Neural cell (in vitro differentiated cells): ENCODE measurements at regions not wholly inside any gene's neighbourhood (a gene's known extent, or its start where the extent isn't known, plus 50 kb on each side); places are given as distances from the start of the nearest gene placed in this dataset.

Source experiments
- H2AFZ ChIP-seq: fragments of 200-600, 300-800 bp; sonication (generic), shearing (Covaris generic); 2 replicates; pipeline ENCODE4 v1.6.0; 2014; ENCODE audit warnings: low read depth, mild to moderate bottlenecking, antibody characterized with exemption, low read length, moderate library complexity
- H3F3A ChIP-seq: fragments of 200-600 bp; shearing (Covaris generic); 2 replicates; pipeline ENCODE4 v1.6.1; 2016; ENCODE audit warnings: mild to moderate bottlenecking, moderate library complexity, mixed read lengths, antibody characterized with exemption, low read length; ENCODE audit not compliant: insufficient read depth, poor library complexity, severe bottlenecking
- H3K27ac ChIP-seq: fragments of 200-600, 300-800 bp; sonication (generic), shearing (Covaris generic); 2 replicates; pipeline ENCODE4 v1.5.1; 2014; ENCODE audit warnings: mild to moderate bottlenecking, low read length, moderate library complexity
- H3K27me3 ChIP-seq: fragments of 300-800, 200-600 bp; sonication (generic), shearing (Covaris generic); 2 replicates; pipeline ENCODE4 v1.6.0; 2014; ENCODE audit warnings: mild to moderate bottlenecking, low read depth, low read length, moderate library complexity; ENCODE audit not compliant: insufficient read depth
- H3K36me3 ChIP-seq: fragments of 300-800, 200-600 bp; sonication (generic), shearing (Covaris generic); 2 replicates; pipeline ENCODE4 v1.5.1; 2014; ENCODE audit warnings: mild to moderate bottlenecking, antibody characterized with exemption, low read length, moderate library complexity; ENCODE audit not compliant: insufficient read depth
- H3K4me2 ChIP-seq: fragments of 300-800, 200-600 bp; sonication (generic), shearing (Covaris generic); 2 replicates; pipeline ENCODE4 v1.6.0; 2014; ENCODE audit warnings: mild to moderate bottlenecking, low read length
- H3K4me3 ChIP-seq: fragments of 300-800, 200-600 bp; sonication (generic), shearing (Covaris generic); 2 replicates; pipeline ENCODE4 v1.5.1; 2014; ENCODE audit warnings: mild to moderate bottlenecking, low read length, moderate library complexity
- H3K79me2 ChIP-seq: fragments of 200-600 bp; shearing (Covaris generic); replicated peaks from 2 replicates; pipeline ENCODE4 v1.6.0; 2014; ENCODE audit warnings: mild to moderate bottlenecking, low read length, moderate library complexity; ENCODE audit not compliant: insufficient read depth
- H3K9ac ChIP-seq: fragments of 300-800, 200-600 bp; sonication (generic), shearing (Covaris generic); 2 replicates; pipeline ENCODE4 v1.6.1; 2016; ENCODE audit warnings: mild to moderate bottlenecking, low read length, mixed read lengths
- H3K9me2 ChIP-seq: fragments of 200-600 bp; shearing (Covaris generic); 2 replicates; pipeline ENCODE4 v1.6.1; 2016; ENCODE audit warnings: mild to moderate bottlenecking, low read length, mixed read lengths; ENCODE audit not compliant: insufficient read depth
- H3K9me3 ChIP-seq: fragments of 200-600, 300-800 bp; sonication (generic), shearing (Covaris generic); 2 replicates; pipeline ENCODE4 v1.6.1; 2016; ENCODE audit warnings: mild to moderate bottlenecking, mixed run types, low read length, moderate library complexity, mixed read lengths
- H4K20me1 ChIP-seq: fragments of 200-600 bp; shearing (Covaris generic); 2 replicates; pipeline ENCODE4 v1.6.1; 2016; ENCODE audit warnings: mild to moderate bottlenecking, mixed run types; ENCODE audit not compliant: insufficient read depth
- EP300 ChIP-seq: fragments of 450-650 bp; conservative IDR thresholded peaks from 2 replicates; pipeline ENCODE4 v1.6.1; 2014; ENCODE audit warnings: antibody characterized with exemption, mild to moderate bottlenecking, moderate library complexity; ENCODE audit not compliant: poor library complexity, severe bottlenecking
- EZH2 ChIP-seq: fragments of 200-600, 300-800 bp; shearing (Covaris generic), sonication (generic); IDR thresholded peaks from 2 replicates; pipeline ENCODE4 v1.6.1; 2014; ENCODE audit warnings: antibody characterized with exemption, low read length, borderline replicate concordance, mild to moderate bottlenecking; ENCODE audit not compliant: insufficient read depth, poor library complexity, severe bottlenecking
- MXI1 ChIP-seq: fragments of 450-650 bp; conservative IDR thresholded peaks from 2 replicates; pipeline ENCODE4 v1.6.1; 2014; ENCODE audit warnings: antibody characterized with exemption, mild to moderate bottlenecking; ENCODE audit not compliant: poor library complexity, severe bottlenecking
- POLR2AphosphoS5 ChIP-seq: IDR thresholded peaks from 2 replicates; pipeline ENCODE4 v1.6.1; 2012
- RAD21 ChIP-seq: fragments of 450-650 bp; conservative IDR thresholded peaks from 2 replicates; pipeline ENCODE4 v1.6.1; 2014; ENCODE audit warnings: antibody characterized with exemption, mild to moderate bottlenecking, moderate library complexity
- SMC3 ChIP-seq: fragments of 450-650 bp; conservative IDR thresholded peaks from 2 replicates; pipeline ENCODE4 v1.6.1; 2014; ENCODE audit warnings: antibody characterized with exemption, mild to moderate bottlenecking, moderate library complexity; ENCODE audit not compliant: poor library complexity
- TAF1 ChIP-seq: IDR thresholded peaks from 2 replicates; pipeline ENCODE4 v1.6.1; 2012; ENCODE audit warnings: low read depth
- TF ChIP-seq, protein P1 (sequence below): IDR thresholded peaks from 2 replicates; pipeline ENCODE4 v1.6.1; 2012; ENCODE audit warnings: borderline replicate concordance
- TF ChIP-seq, protein P2 (sequence below): fragments of 450-650 bp; IDR thresholded peaks from 2 replicates; pipeline ENCODE4 v1.5.1; 2014; ENCODE audit warnings: antibody characterized with exemption, mild to moderate bottlenecking, moderate library complexity; ENCODE audit not compliant: poor library complexity, severe bottlenecking

DNA sequence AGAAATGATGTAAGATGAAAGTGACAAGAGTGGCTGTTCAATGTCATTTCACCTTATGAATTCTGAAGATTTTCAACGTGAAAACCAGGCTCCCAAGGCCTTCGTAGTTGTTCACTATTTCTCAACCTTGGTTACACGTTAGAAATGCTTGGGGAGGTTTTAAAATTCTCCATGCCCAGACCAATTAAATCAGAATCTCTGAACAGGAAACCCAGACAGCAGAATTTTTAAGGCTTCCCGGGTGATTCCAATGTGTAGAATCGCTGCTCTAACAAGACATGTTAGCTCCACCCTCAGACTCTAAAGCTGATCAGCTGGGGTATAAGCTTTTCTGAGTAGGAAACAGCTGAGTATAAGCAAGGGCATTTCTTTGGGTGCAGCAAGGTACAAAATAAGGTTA is 160.4 kb upstream of the TET2 start:
- no peak overlapping the region for H3K4me2 ChIP-seq
- no peak overlapping the region for H3K4me3 ChIP-seq
- H2AFZ ChIP-seq: no peak overlapping the region
- TF ChIP-seq SMC3: no peak
- TF ChIP-seq, protein P1, sequence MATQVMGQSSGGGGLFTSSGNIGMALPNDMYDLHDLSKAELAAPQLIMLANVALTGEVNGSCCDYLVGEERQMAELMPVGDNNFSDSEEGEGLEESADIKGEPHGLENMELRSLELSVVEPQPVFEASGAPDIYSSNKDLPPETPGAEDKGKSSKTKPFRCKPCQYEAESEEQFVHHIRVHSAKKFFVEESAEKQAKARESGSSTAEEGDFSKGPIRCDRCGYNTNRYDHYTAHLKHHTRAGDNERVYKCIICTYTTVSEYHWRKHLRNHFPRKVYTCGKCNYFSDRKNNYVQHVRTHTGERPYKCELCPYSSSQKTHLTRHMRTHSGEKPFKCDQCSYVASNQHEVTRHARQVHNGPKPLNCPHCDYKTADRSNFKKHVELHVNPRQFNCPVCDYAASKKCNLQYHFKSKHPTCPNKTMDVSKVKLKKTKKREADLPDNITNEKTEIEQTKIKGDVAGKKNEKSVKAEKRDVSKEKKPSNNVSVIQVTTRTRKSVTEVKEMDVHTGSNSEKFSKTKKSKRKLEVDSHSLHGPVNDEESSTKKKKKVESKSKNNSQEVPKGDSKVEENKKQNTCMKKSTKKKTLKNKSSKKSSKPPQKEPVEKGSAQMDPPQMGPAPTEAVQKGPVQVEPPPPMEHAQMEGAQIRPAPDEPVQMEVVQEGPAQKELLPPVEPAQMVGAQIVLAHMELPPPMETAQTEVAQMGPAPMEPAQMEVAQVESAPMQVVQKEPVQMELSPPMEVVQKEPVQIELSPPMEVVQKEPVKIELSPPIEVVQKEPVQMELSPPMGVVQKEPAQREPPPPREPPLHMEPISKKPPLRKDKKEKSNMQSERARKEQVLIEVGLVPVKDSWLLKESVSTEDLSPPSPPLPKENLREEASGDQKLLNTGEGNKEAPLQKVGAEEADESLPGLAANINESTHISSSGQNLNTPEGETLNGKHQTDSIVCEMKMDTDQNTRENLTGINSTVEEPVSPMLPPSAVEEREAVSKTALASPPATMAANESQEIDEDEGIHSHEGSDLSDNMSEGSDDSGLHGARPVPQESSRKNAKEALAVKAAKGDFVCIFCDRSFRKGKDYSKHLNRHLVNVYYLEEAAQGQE: no peak
- TF ChIP-seq MXI1: no peak
- TF ChIP-seq POLR2AphosphoS5: no peak
- TF ChIP-seq EP300: no peak
- TF ChIP-seq EZH2: no peak
- TF ChIP-seq, protein P2, sequence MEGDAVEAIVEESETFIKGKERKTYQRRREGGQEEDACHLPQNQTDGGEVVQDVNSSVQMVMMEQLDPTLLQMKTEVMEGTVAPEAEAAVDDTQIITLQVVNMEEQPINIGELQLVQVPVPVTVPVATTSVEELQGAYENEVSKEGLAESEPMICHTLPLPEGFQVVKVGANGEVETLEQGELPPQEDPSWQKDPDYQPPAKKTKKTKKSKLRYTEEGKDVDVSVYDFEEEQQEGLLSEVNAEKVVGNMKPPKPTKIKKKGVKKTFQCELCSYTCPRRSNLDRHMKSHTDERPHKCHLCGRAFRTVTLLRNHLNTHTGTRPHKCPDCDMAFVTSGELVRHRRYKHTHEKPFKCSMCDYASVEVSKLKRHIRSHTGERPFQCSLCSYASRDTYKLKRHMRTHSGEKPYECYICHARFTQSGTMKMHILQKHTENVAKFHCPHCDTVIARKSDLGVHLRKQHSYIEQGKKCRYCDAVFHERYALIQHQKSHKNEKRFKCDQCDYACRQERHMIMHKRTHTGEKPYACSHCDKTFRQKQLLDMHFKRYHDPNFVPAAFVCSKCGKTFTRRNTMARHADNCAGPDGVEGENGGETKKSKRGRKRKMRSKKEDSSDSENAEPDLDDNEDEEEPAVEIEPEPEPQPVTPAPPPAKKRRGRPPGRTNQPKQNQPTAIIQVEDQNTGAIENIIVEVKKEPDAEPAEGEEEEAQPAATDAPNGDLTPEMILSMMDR: no peak
- no peak for TF ChIP-seq TAF1
- TF ChIP-seq RAD21: no peak
- H3K27me3 ChIP-seq: no peaks in the 10 kb centered on the region
- no peaks in the 10 kb centered on the region for H3K79me2 ChIP-seq
- no peak overlapping the region for H3K27ac ChIP-seq
- no peaks in the 10 kb centered on the region for H3F3A ChIP-seq
- no peaks in the 10 kb centered on the region for H3K36me3 ChIP-seq
- H4K20me1 ChIP-seq: no peaks in the 10 kb centered on the region
- no peaks in the 10 kb centered on the region for H3K9me2 ChIP-seq
- no peak overlapping the region for H3K9ac ChIP-seq
- no peaks in the 10 kb centered on the region for H3K9me3 ChIP-seq

DNA sequence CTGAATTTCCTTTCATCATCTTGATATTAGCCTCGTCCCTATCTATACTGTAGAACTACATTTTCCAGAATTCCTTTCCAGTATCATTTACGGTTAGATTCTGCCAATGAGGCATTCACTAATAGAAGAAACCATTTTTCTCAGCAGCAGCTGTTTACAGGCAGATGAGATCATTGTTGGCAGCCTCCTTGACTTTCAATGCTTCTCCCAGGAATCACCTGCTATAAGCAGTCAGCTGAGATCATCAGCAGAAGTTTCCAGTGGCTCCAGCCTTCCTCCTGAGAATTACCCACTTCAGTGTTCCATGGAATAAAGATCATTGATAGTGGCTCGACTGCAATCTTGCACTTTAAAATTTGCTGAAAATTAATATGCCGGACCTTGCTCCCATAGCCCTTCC is 157.3 kb upstream of the TET2 start:
- no peaks in the 10 kb centered on the region for H3F3A ChIP-seq

DNA sequence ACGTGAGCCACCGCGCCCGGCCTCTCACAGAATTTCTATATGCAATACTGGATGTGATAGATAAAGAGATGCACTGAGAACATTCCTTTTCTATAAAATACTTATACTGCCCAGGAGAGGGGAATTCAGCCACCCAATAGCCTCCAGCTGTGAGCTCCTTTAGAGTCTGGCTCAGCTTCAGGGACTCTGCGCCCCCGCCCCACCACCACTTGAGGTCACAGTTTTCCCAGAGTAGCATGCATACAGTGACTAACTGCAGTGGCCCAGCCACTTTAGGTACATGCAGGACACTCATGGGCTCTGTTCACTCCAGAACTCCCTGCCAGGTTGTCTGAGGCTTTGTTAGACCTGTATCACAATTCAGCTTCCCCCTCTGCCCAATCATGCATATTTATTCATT is 144.4 kb upstream of the TET2 start:
- Histone ChIP-seq H3K27me3 (no peaks in the 10 kb centered on the region), H3F3A (no peaks in the 10 kb centered on the region), H4K20me1 (no peaks in the 10 kb centered on the region), H3K36me3 (no peaks in the 10 kb centered on the region), H3K9me3 (no peaks in the 10 kb centered on the region), H3K4me3 (no peak overlapping the region), H3K79me2 (no peaks in the 10 kb centered on the region), H3K9me2 (no peaks in the 10 kb centered on the region), H3K9ac (no peak overlapping the region), H3K27ac (no peak overlapping the region), H3K4me2 (no peak overlapping the region), H2AFZ (no peak overlapping the region)
- no peak for TF ChIP-seq EZH2
- TF ChIP-seq EP300: no peak
- TF ChIP-seq, protein P1: no peak
- TF ChIP-seq RAD21: no peak
- no peak for TF ChIP-seq MXI1
- TF ChIP-seq, protein P2: no peak
- TF ChIP-seq POLR2AphosphoS5: no peak
- no peak for TF ChIP-seq TAF1
- no peak for TF ChIP-seq SMC3

More for the DNA sequence above, 157.3 kb upstream of the TET2 start:
- Histone ChIP-seq H3K36me3 (no peaks in the 10 kb centered on the region), H3K27me3 (no peaks in the 10 kb centered on the region), H3K27ac (no peak overlapping the region), H3K4me3 (no peak overlapping the region), H3K79me2 (no peaks in the 10 kb centered on the region), H4K20me1 (no peaks in the 10 kb centered on the region), H3K4me2 (no peak overlapping the region), H2AFZ (no peak overlapping the region), H3K9ac (no peak overlapping the region), H3K9me3 (peaks cover 4% of the 10 kb centered on the region), H3K9me2 (no peaks in the 10 kb centered on the region)
- TF ChIP-seq TAF1 (no peak), POLR2AphosphoS5 (no peak), MXI1 (no peak)
